ENCODE measurements at regions not wholly inside any gene's neighbourhood (a gene's known extent, or its start where the extent isn't known, plus 50 kb on each side); places are given as distances from the start of the nearest gene placed in this dataset.

DNA sequence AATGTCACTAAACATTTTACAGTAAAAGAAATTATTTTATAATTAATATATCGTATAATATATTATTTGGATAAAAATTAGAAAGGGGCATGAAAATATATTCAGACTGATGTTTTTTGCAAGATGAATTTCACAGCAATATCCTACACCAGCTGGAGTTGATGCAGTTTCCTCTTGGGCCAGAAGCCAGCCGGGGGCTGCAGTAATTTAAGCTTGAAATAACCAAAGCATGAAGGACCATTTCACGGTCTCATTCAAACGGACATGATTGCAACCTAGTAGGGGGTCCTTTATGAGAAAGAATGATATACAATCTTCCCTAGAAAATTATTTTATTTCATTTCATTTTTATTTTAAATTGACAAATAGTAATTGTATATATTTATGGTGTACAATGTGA, 797.2 kb upstream of the PCDH9 start:
- Histone ChIP-seq H3K27me3 (replicated peaks; ENCODE audit: insufficient read depth) (no peaks in the 10 kb centered on the region), H3K9me3 (no peaks in the 10 kb centered on the region), H3K4me1 (ENCODE audit: control insufficient read depth in 1 of 2, low read depth in 2 of 2) (no peaks in the 10 kb centered on the region), H3K36me3 (no peaks in the 10 kb centered on the region), H3K27ac (no peak overlapping the region), H3K4me3 (no peak overlapping the region)
- TF ChIP-seq, protein P1, sequence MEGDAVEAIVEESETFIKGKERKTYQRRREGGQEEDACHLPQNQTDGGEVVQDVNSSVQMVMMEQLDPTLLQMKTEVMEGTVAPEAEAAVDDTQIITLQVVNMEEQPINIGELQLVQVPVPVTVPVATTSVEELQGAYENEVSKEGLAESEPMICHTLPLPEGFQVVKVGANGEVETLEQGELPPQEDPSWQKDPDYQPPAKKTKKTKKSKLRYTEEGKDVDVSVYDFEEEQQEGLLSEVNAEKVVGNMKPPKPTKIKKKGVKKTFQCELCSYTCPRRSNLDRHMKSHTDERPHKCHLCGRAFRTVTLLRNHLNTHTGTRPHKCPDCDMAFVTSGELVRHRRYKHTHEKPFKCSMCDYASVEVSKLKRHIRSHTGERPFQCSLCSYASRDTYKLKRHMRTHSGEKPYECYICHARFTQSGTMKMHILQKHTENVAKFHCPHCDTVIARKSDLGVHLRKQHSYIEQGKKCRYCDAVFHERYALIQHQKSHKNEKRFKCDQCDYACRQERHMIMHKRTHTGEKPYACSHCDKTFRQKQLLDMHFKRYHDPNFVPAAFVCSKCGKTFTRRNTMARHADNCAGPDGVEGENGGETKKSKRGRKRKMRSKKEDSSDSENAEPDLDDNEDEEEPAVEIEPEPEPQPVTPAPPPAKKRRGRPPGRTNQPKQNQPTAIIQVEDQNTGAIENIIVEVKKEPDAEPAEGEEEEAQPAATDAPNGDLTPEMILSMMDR (IDR thresholded peaks at IDR 0.05): no peak
- DNase-seq (ENCODE audit: low spot score) (no peak), ATAC-seq (ENCODE audit: insufficient number of reproducible peaks, low FRiP score, low read depth) (no peak)

DNA sequence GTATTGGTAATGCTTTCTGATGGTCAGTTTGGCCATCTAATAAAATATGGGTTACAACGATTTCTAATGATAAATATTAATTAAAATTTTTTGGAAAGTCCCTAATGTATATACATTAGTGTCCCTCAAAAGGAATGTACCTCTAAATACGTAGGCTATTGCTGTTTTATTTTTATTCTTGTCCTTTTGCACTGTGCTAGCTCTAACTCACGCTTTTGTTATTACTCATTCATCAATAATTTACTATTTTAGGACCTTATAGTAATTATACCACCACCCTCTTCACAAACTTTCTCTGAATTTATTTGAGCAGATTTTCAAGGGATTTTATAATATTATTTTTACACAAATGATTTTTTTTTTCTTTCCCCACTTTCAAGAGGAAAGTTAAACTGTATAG, 795.9 kb upstream of the PCDH9 start:
- Histone ChIP-seq H3K36me3 (no peaks in the 10 kb centered on the region), H3K4me1 (ENCODE audit: control insufficient read depth in 1 of 2, low read depth in 2 of 2) (no peaks in the 10 kb centered on the region), H3K27me3 (replicated peaks; ENCODE audit: insufficient read depth) (no peaks in the 10 kb centered on the region), H3K4me3 (no peak overlapping the region), H3K9me3 (no peaks in the 10 kb centered on the region), H3K27ac (no peak overlapping the region)
- ATAC-seq (ENCODE audit: insufficient number of reproducible peaks, low FRiP score, low read depth): no peak
- no peak for DNase-seq (ENCODE audit: low spot score)
- TF ChIP-seq, protein P1 (IDR thresholded peaks at IDR 0.05): no peak

DNA sequence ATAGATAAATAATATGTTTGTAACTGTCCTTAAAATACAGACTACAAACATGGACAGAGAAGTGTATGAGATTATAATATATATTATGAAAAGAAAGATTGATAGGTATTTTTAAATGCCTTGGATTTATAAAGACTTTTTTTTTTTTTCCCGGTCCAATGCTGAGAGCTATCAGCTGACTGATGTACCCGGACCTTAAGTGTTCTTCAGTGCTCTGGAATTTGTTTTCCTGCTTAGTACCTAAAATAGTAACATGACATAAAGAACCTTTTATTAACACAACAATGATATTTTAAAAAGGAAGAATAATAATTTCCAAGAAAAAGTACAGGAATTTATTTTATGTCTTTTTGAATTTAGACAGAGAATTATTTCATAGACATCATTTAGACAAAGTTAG, 795.5 kb upstream of the PCDH9 start:
- TF ChIP-seq, protein P1 (IDR thresholded peaks at IDR 0.05): no peak
- ATAC-seq (ENCODE audit: insufficient number of reproducible peaks, low FRiP score, low read depth) (no peak), DNase-seq (ENCODE audit: low spot score) (no peak)
- Histone ChIP-seq H3K4me1 (ENCODE audit: control insufficient read depth in 1 of 2, low read depth in 2 of 2) (no peaks in the 10 kb centered on the region), H3K36me3 (no peaks in the 10 kb centered on the region), H3K4me3 (no peak overlapping the region), H3K9me3 (no peaks in the 10 kb centered on the region), H3K27ac (no peak overlapping the region), H3K27me3 (replicated peaks; ENCODE audit: insufficient read depth) (no peaks in the 10 kb centered on the region)

DNA sequence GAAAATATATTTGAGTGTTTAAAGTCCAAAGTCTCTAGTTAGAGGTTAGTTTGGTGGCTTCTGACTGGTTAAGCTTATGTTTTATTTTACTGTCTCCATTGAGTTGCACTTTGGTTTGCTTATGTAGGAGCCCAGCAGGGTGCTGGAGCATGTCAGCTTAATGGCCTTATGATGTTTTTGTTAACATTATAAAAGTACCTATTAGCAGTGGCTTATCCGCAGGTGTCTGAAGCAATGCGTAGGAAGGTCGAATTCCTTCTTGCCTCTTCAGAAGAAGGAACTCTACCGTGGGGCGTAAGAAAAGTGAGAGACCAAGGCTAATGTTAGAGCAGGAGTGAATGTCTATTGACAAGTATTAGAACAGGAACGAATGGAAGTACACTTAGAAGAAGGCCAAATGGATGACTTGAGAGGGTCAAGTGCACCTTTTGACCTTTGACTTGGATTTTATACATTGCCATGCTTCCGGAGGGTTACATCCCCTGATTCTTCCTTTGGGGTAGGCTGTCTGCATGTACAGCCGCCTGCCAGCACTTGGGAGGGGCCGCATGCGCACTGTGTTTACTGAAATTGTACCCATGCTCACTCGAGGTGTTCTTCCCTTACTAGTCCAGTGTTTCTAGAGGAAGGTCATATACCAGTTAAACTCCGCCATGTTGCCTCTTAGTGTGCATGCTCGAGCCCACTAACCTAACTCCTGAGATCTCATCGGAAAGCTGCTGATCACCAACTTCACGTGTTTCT, 793.9 kb upstream of the PCDH9 start:
- TF ChIP-seq, protein P1 (IDR thresholded peaks at IDR 0.05): no peak
- ATAC-seq (ENCODE audit: insufficient number of reproducible peaks, low FRiP score, low read depth): no peak

DNA sequence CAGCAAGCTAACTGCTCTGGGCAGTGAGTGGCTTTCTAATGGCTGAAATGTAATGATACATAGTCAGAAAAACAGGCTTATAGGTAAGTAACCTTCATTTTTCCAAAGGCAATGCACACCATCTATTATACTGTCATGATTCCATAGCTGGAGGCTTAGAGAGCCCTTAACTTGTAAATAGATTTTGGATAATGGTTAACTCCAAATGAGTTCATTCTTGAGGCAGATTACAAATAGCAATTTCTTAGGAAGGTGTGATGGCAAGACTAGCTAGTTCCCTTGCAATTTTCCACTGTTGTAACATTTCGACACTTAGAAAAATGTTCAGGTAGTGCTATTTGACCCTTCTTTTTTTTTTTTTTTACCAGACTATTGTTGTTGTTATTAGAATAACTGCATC, 789.8 kb upstream of the PCDH9 start:
- Histone ChIP-seq H3K4me1 (ENCODE audit: control insufficient read depth in 1 of 2, low read depth in 2 of 2) (no peaks in the 10 kb centered on the region), H3K4me3 (no peak overlapping the region), H3K27me3 (replicated peaks; ENCODE audit: insufficient read depth) (no peaks in the 10 kb centered on the region), H3K36me3 (no peaks in the 10 kb centered on the region), H3K9me3 (no peaks in the 10 kb centered on the region), H3K27ac (no peak overlapping the region)
- DNase-seq (ENCODE audit: low spot score) (no peak), ATAC-seq (ENCODE audit: insufficient number of reproducible peaks, low FRiP score, low read depth) (no peak)
- TF ChIP-seq, protein P1 (IDR thresholded peaks at IDR 0.05): no peak

More for the DNA sequence above, 793.9 kb upstream of the PCDH9 start:
- no peaks in the 10 kb centered on the region for H3K36me3 ChIP-seq
- H3K9me3 ChIP-seq: no peaks in the 10 kb centered on the region
- H3K27ac ChIP-seq: no peak overlapping the region
- no peaks in the 10 kb centered on the region for H3K27me3 ChIP-seq (replicated peaks; ENCODE audit: insufficient read depth)
- H3K4me3 ChIP-seq: no peak overlapping the region
- H3K4me1 ChIP-seq (ENCODE audit: control insufficient read depth in 1 of 2, low read depth in 2 of 2): no peaks in the 10 kb centered on the region
- no peak for DNase-seq (ENCODE audit: low spot score)
